ENCODE measurements at regions not wholly inside any gene's neighbourhood (a gene's known extent, or its start where the extent isn't known, plus 50 kb on each side); places are given as distances from the start of the nearest gene placed in this dataset.

GRCh38 chr5:166004006-166004405, 2287.4 kb upstream of the WWC1 start:
- TF ChIP-seq EZH2 (IDR thresholded peaks at IDR 0.05; ENCODE audit: borderline replicate concordance, insufficient read depth, low read depth, low read length, poor library complexity, severe bottlenecking) (no peak), CTCF (IDR thresholded peaks at IDR 0.05) (no peak)
